ENCODE measurements at regions not wholly inside any gene's neighbourhood (a gene's known extent, or its start where the extent isn't known, plus 50 kb on each side); places are given as distances from the start of the nearest gene placed in this dataset.

DNA sequence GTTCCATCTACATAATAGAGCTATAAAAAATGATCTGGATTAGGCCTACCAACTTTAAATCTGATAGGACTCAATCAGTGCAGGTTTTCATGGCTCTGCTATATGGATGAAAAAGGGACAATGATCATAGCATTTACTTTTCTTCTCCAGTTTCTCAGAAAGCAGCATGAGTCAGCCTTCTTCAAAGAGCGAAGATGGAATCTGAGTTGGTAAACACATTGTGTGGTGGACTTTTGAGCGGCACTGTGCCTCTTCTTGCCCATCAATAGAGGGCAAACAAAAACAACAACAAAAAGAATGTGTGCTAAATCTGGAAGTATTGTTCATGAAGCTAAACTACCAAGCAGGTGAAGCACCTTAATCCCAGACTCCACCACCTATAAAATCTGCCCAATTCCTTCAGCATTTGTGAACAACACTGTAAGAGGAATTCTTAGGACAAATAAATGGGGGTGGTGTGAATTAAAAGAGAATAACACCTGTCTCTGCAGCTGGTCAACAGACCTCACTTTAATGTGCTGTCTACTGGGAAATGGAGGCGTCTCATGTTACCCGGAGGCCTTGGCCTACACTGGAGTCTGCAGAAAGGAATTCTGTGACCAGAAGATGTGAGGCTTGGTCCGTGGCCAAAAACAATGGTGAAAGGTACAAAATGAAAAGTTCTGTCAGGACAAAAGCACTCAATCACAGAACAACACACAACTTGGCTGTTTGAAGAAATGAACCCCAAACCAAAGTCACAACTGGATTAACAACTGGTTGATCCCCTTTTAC lies 609.0 kb downstream of the IRS1 start:
- Histone ChIP-seq H3K9me3 (ENCODE audit: control insufficient read depth, insufficient read depth, low read depth, low read length) (no peaks in the 10 kb centered on the region), H3K4me3 (ENCODE audit: low read depth in 2 of 2, low read length in 2 of 2) (no peak overlapping the region), H3K27ac (ENCODE audit: low read length) (no peak overlapping the region), H3K4me1 (ENCODE audit: control insufficient read depth, insufficient read depth, low read length) (no peaks in the 10 kb centered on the region), H3K27me3 (ENCODE audit: control insufficient read depth, insufficient read depth, low read length) (no peaks in the 10 kb centered on the region), H3K36me3 (ENCODE audit: control insufficient read depth, insufficient read depth, low read length) (no peaks in the 10 kb centered on the region)
- no peak for DNase-seq (ENCODE audit: low read depth, low spot score)
- ChIA-PET CTCF (no interaction called here), POLR2A (no interaction called here)
- intact Hi-C loops (cut with micrococcal nuclease; ENCODE audit: unreplicated experiment) (no loop called here), in situ Hi-C loops (cut with HindIII; ENCODE audit: low pct_unique_long_range_greater_than_20kb, low sequenced_read_pairs) (no loop called here)
- no TSS peak for BruUV-seq (replicated peaks)
- ATAC-seq, result no peak
- TF ChIP-seq SIN3A (IDR thresholded peaks at IDR 0.05; ENCODE audit: borderline replicate concordance, insufficient read depth, low read depth, low read length) (no peak), POLR2AphosphoS5 (IDR thresholded peaks at IDR 0.05; ENCODE audit: low read depth, low read length) (no peak), CTCF (IDR thresholded peaks at IDR 0.05) (no peak), TCF7L2 (IDR thresholded peaks at IDR 0.05; ENCODE audit: low read depth, low read length) (no peak)
- TF ChIP-seq, protein P1, sequence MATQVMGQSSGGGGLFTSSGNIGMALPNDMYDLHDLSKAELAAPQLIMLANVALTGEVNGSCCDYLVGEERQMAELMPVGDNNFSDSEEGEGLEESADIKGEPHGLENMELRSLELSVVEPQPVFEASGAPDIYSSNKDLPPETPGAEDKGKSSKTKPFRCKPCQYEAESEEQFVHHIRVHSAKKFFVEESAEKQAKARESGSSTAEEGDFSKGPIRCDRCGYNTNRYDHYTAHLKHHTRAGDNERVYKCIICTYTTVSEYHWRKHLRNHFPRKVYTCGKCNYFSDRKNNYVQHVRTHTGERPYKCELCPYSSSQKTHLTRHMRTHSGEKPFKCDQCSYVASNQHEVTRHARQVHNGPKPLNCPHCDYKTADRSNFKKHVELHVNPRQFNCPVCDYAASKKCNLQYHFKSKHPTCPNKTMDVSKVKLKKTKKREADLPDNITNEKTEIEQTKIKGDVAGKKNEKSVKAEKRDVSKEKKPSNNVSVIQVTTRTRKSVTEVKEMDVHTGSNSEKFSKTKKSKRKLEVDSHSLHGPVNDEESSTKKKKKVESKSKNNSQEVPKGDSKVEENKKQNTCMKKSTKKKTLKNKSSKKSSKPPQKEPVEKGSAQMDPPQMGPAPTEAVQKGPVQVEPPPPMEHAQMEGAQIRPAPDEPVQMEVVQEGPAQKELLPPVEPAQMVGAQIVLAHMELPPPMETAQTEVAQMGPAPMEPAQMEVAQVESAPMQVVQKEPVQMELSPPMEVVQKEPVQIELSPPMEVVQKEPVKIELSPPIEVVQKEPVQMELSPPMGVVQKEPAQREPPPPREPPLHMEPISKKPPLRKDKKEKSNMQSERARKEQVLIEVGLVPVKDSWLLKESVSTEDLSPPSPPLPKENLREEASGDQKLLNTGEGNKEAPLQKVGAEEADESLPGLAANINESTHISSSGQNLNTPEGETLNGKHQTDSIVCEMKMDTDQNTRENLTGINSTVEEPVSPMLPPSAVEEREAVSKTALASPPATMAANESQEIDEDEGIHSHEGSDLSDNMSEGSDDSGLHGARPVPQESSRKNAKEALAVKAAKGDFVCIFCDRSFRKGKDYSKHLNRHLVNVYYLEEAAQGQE (IDR thresholded peaks at IDR 0.05; ENCODE audit: insufficient read depth in 1 of 2, low read depth in 2 of 2, low read length in 1 of 2), result no peak

DNA sequence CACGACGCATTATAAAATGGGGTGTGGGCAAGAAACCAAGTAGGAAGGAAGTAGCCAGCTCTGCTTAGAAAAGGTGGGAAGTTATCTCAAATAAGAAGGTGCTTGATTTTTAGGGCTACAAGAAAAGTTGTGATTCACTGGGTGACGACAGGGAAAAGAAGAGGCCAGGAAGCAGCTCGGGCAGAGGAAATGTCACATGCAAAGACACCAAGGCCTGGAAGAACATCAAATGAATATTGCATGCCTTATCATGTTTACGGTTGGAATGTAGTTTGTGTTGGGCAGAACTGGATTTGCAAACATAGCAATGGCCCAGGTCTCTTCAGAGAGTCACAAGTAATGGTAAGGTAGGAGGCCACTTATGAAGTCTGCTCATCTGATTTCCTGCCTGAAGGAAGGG lies 610.6 kb downstream of the IRS1 start:
- H3K4me1 ChIP-seq (ENCODE audit: control insufficient read depth, insufficient read depth, low read length), result no peaks in the 10 kb centered on the region
- no peaks in the 10 kb centered on the region for H3K27me3 ChIP-seq (ENCODE audit: control insufficient read depth, insufficient read depth, low read length)
- H3K36me3 ChIP-seq (ENCODE audit: control insufficient read depth, insufficient read depth, low read length), result no peaks in the 10 kb centered on the region
- CTCF ChIA-PET, result no interaction called here
- intact Hi-C loops (cut with micrococcal nuclease; ENCODE audit: unreplicated experiment), result no loop called here
- ATAC-seq (no peak), DNase-seq (ENCODE audit: low read depth, low spot score) (no peak)
- POLR2A ChIA-PET, result no interaction called here
- TF ChIP-seq SIN3A (IDR thresholded peaks at IDR 0.05; ENCODE audit: borderline replicate concordance, insufficient read depth, low read depth, low read length) (no peak), POLR2AphosphoS5 (IDR thresholded peaks at IDR 0.05; ENCODE audit: low read depth, low read length) (no peak), CTCF (IDR thresholded peaks at IDR 0.05) (no peak), TCF7L2 (IDR thresholded peaks at IDR 0.05; ENCODE audit: low read depth, low read length) (no peak)
- TF ChIP-seq, protein P1 (IDR thresholded peaks at IDR 0.05; ENCODE audit: insufficient read depth in 1 of 2, low read depth in 2 of 2, low read length in 1 of 2), result no peak
- in situ Hi-C loops (cut with HindIII; ENCODE audit: low pct_unique_long_range_greater_than_20kb, low sequenced_read_pairs), result no loop called here
- H3K27ac ChIP-seq (ENCODE audit: low read length), result no peak overlapping the region
- H3K9me3 ChIP-seq (ENCODE audit: control insufficient read depth, insufficient read depth, low read depth, low read length), result 0 out of 2 replicates have a peak, but pooled peaks cover 6% of the 10 kb centered on the region
- H3K4me3 ChIP-seq (ENCODE audit: low read depth in 2 of 2, low read length in 2 of 2), result no peak overlapping the region
- no TSS peak for BruUV-seq (replicated peaks)

All from Panc1 (cell line).